Erythroblast (primary cell): ENCODE measurements at regions not wholly inside any gene's neighbourhood (a gene's known extent, or its start where the extent isn't known, plus 50 kb on each side); places are given as distances from the start of the nearest gene placed in this dataset.

ENCODE experiments used
- GATA1 ChIP-seq: IDR thresholded peaks from 2 replicates; pipeline ENCODE4 v1.6.1; 2011; ENCODE audit warnings: low read depth, mild to moderate bottlenecking, control low read depth, low read length, moderate library complexity
- POLR2A ChIP-seq: IDR thresholded peaks from 2 replicates; pipeline ENCODE4 v1.6.1; 2011; ENCODE audit warnings: mild to moderate bottlenecking, low read length

GRCh38 chr3:29144361-29144760, 136.5 kb upstream of the RBMS3 start:
- TF ChIP-seq POLR2A: no peak
- TF ChIP-seq GATA1: no peak
